K562 (cell line): ENCODE measurements at regions not wholly inside any gene's neighbourhood (a gene's known extent, or its start where the extent isn't known, plus 50 kb on each side); places are given as distances from the start of the nearest gene placed in this dataset.

ENCODE experiments used
- ATAC-seq: fragments of 200-7000 bp; cut with Tn5 transposase; 3 replicates; pipeline ENCODE4 v1.9.1; 2020; ENCODE audit warnings: moderate library complexity
- BruUV-seq: library from RNA; stranded (reverse); fragments of 400-500 nt; replicated peaks from 2 replicates; lab custom pipeline; 2021; lab: Mats Ljungman, UMichigan
- CTCF ChIA-PET: fragments of 300-600 bp; formaldehyde crosslinking; extraction: SDS; loops from one replicate; lab custom pipeline; 2021; ENCODE audit warnings: low intra/inter-chr PET ratio; lab: Yijun Ruan, JAX
- POLR2A ChIA-PET: fragments of 300-600, 350-650 bp; sonication (Branson Sonifier 250); formaldehyde crosslinking; extraction: SDS; loops from one replicate; lab custom pipeline; 2021; ENCODE audit warnings: antibody characterized with exemption, inconsistent platforms; lab: Yijun Ruan, JAX
- DNase-seq, 4 experiments: peaks; one replicate each; pipeline versions ENCODE4 v3.0.0 to v3.0.0-alpha.2; 2011 to 2018; ENCODE audit warnings: low spot score in 3 of 4, mixed read lengths in 3 of 4; ENCODE audit errors: extremely low read depth in 1 of 4
- FAIRE-seq: peaks from 2 replicates; lab custom pipeline; 2011; peaks lifted over from hg19 to GRCh38; lab: Jason Lieb, UNC
- H2AFZ ChIP-seq: 2 replicates; pipeline ENCODE4 v1.6.0; 2011; ENCODE audit warnings: low read depth, low read length, control low read depth, inconsistent platforms
- H3K27ac ChIP-seq: fragments of 200-600 bp; 3 replicates; pipeline ENCODE4 v1.8.0; 2011; ENCODE audit warnings: low read depth, mild to moderate bottlenecking, control low read depth, inconsistent platforms, low read length, moderate library complexity, mixed read lengths; ENCODE audit errors: extremely low read depth
- H3K27me3 ChIP-seq, 2 experiments: fragments of 300-600 bp in 1 of 2; 2 replicates in 1 of 2; 3 replicates in 1 of 2; pipeline versions ENCODE4 v1.6.0 to v1.8.0; 2011; ENCODE audit warnings: inconsistent platforms in 2 of 2, low read length in 2 of 2, mild to moderate bottlenecking in 1 of 2, mixed read lengths in 1 of 2, moderate library complexity in 1 of 2; ENCODE audit not compliant: control insufficient read depth in 2 of 2, insufficient read depth in 2 of 2
- H3K36me3 ChIP-seq: fragments of 300-600 bp; 3 replicates; pipeline ENCODE4 v1.8.0; 2011; ENCODE audit warnings: mild to moderate bottlenecking, low read length, inconsistent platforms; ENCODE audit not compliant: control insufficient read depth, insufficient read depth
- H3K4me1 ChIP-seq, 2 experiments: fragments of 200-600 bp in 1 of 2; replicated peaks in 1 of 2; 2 replicates in 1 of 2; 3 replicates in 1 of 2; pipeline versions ENCODE4 v1.5.1 to v1.8.0; 2011; ENCODE audit warnings: inconsistent platforms in 2 of 2, low read length in 2 of 2, mild to moderate bottlenecking in 1 of 2, mixed read lengths in 1 of 2, moderate library complexity in 1 of 2; ENCODE audit not compliant: control insufficient read depth in 2 of 2, insufficient read depth in 2 of 2
- H3K4me2 ChIP-seq: 2 replicates; pipeline ENCODE4 v1.6.1; 2011; ENCODE audit warnings: low read length, control low read depth, inconsistent platforms, mixed read lengths; ENCODE audit not compliant: insufficient read depth
- H3K4me3 ChIP-seq: fragments of 200-600 bp; sonication (generic), shearing (Covaris generic); 2 replicates; pipeline ENCODE4 v1.5.1; 2016; ENCODE audit warnings: control low read depth, inconsistent platforms
- H3K79me2 ChIP-seq: fragments of 200-600 bp; 3 replicates; pipeline ENCODE4 v1.8.0; 2011; ENCODE audit warnings: low read length, inconsistent platforms; ENCODE audit not compliant: control insufficient read depth, insufficient read depth
- H3K9ac ChIP-seq, 2 experiments: 2 replicates each; pipeline versions ENCODE4 v1.6.0 to v1.6.1; 2011; ENCODE audit warnings: low read depth in 2 of 2, low read length in 2 of 2, control low read depth in 1 of 2, inconsistent platforms in 1 of 2, mild to moderate bottlenecking in 1 of 2, mixed read lengths in 1 of 2; ENCODE audit not compliant: insufficient read depth in 1 of 2
- H3K9me1 ChIP-seq: one replicate; pipeline ENCODE4 v1.6.0; 2011; ENCODE audit warnings: inconsistent platforms, mild to moderate bottlenecking, low read length, moderate library complexity; ENCODE audit not compliant: control insufficient read depth, insufficient read depth
- H3K9me3 ChIP-seq: replicated peaks from 2 replicates; pipeline ENCODE4 v1.5.1; 2011; ENCODE audit warnings: low read depth, low read length, inconsistent platforms; ENCODE audit not compliant: control insufficient read depth, insufficient read depth
- H4K20me1 ChIP-seq: replicated peaks from 2 replicates; pipeline ENCODE4 v1.6.1; 2011; ENCODE audit warnings: low read length, inconsistent platforms, mixed read lengths; ENCODE audit not compliant: control insufficient read depth, insufficient read depth
- CBFB ChIP-seq: sonication (generic); formaldehyde crosslinking; IDR thresholded peaks from 2 replicates; pipeline ENCODE4 v1.4.0; 2020; ENCODE audit warnings: mild to moderate bottlenecking, missing genetic modification reagents
- FOXA1 ChIP-seq: fragments of 450-650 bp; IDR thresholded peaks from 2 replicates; pipeline ENCODE4 v1.6.1; 2016; ENCODE audit warnings: mild to moderate bottlenecking, borderline replicate concordance
- FOXK2 ChIP-seq, 2 experiments: fragments of 450-650 bp; IDR thresholded peaks in 1 of 2; conservative IDR thresholded peaks in 1 of 2; 2 replicates each; pipeline ENCODE4 v1.6.1; 2016; ENCODE audit warnings: low read depth in 2 of 2, mild to moderate bottlenecking in 1 of 2
- HDGF ChIP-seq: fragments of 450-650 bp; IDR thresholded peaks from 2 replicates; pipeline ENCODE4 v1.6.1; 2016
- KLF16 ChIP-seq: IDR thresholded peaks from 2 replicates; pipeline ENCODE4 v1.6.1; 2016; ENCODE audit warnings: antibody characterized with exemption
- TOE1 ChIP-seq, 2 experiments: fragments of 450-650 bp in 1 of 2; sonication (generic) in 1 of 2; formaldehyde crosslinking in 1 of 2; IDR thresholded peaks; 2 replicates each; pipeline versions ENCODE4 v1.7.1 to v1.8.0; 2016 to 2022; ENCODE audit warnings: borderline replicate concordance in 2 of 2, mild to moderate bottlenecking in 2 of 2, antibody characterized with exemption in 1 of 2, inconsistent platforms in 1 of 2, low read depth in 1 of 2, missing genetic modification reagents in 1 of 2, moderate library complexity in 1 of 2
- ZNF263 ChIP-seq: sonication (generic); formaldehyde crosslinking; IDR thresholded peaks from 2 replicates; pipeline ENCODE4 v1.8.0; 2022; ENCODE audit warnings: mild to moderate bottlenecking, missing genetic modification reagents, borderline replicate concordance
- ZNF644 ChIP-seq: fragments of 200-800 bp; sonication (Bioruptor generic); IDR thresholded peaks from 2 replicates; pipeline ENCODE4 v1.6.1; 2016; ENCODE audit warnings: low read depth, missing genetic modification characterization, missing compliant biosample characterization
- WGBS: fragments of 100-300 bp; shearing (Covaris generic); methylation state at CpG from one replicate; pipeline ENCODE4 v1.1.6; 2016; ENCODE audit warnings: low coverage, mixed read lengths; ENCODE audit not compliant: insufficient coverage; ENCODE audit errors: missing lambda C conversion rate; 5-methylcytosine and 5-hydroxymethylcytosine counted together
- in situ Hi-C: fragments of 300-500 bp; cut with MboI; formaldehyde crosslinking; loops from 4 replicates; pipeline ENCODE4 v1.15.0; 2018; ENCODE audit warnings: inconsistent platforms, mixed read lengths
- intact Hi-C: fragments of 100-400 bp; cut with micrococcal nuclease; formaldehyde crosslinking; loops from 2 replicates; pipeline ENCODE4 v1.14.2; 2022
- TF ChIP-seq, protein P1 (sequence below), 2 experiments: fragments of 450-650 bp; IDR thresholded peaks; 2 replicates each; pipeline ENCODE4 v1.6.1; 2018; ENCODE audit warnings: mild to moderate bottlenecking in 2 of 2, low read depth in 1 of 2; ENCODE audit not compliant: partially characterized antibody in 2 of 2
- TF ChIP-seq, protein P2 (sequence below): fragments of 450-650 bp; IDR thresholded peaks from 2 replicates; pipeline ENCODE4 v1.6.1; 2016; ENCODE audit warnings: low read depth, mild to moderate bottlenecking, moderate library complexity
- TF ChIP-seq, protein P3 (sequence below): fragments of 250-450 bp; sonication (Bioruptor Pico); IDR thresholded peaks from 2 replicates; pipeline ENCODE4 v1.4.0; 2020

DNA sequence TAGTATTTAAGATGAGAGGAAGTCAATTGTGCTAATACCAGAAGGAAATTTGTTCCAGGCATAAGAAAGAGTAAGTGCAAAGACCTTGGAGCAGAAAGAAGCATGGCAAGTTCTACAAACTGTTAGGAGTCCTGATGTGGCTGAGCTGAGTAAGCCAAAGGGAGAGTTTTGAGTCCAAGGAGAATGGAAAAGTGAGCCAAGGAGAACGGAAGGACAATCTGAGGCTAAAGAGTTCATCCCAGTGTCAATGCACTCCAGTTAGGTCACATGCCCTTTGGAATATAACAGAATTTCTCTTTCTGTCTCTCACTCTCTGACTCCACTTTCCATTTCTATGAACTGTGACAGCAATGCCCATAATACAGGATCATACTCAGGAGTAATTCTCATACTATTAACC, 224.7 kb downstream of the CAAP1 start (continued):
- TF ChIP-seq, protein P1, sequence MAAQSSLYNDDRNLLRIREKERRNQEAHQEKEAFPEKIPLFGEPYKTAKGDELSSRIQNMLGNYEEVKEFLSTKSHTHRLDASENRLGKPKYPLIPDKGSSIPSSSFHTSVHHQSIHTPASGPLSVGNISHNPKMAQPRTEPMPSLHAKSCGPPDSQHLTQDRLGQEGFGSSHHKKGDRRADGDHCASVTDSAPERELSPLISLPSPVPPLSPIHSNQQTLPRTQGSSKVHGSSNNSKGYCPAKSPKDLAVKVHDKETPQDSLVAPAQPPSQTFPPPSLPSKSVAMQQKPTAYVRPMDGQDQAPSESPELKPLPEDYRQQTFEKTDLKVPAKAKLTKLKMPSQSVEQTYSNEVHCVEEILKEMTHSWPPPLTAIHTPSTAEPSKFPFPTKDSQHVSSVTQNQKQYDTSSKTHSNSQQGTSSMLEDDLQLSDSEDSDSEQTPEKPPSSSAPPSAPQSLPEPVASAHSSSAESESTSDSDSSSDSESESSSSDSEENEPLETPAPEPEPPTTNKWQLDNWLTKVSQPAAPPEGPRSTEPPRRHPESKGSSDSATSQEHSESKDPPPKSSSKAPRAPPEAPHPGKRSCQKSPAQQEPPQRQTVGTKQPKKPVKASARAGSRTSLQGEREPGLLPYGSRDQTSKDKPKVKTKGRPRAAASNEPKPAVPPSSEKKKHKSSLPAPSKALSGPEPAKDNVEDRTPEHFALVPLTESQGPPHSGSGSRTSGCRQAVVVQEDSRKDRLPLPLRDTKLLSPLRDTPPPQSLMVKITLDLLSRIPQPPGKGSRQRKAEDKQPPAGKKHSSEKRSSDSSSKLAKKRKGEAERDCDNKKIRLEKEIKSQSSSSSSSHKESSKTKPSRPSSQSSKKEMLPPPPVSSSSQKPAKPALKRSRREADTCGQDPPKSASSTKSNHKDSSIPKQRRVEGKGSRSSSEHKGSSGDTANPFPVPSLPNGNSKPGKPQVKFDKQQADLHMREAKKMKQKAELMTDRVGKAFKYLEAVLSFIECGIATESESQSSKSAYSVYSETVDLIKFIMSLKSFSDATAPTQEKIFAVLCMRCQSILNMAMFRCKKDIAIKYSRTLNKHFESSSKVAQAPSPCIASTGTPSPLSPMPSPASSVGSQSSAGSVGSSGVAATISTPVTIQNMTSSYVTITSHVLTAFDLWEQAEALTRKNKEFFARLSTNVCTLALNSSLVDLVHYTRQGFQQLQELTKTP (IDR thresholded peaks at IDR 0.05; ENCODE audit: low read depth in 1 of 2, partially characterized antibody in 2 of 2), result no peak
- TF ChIP-seq ZNF263 (CRISPR knock-in tag) (no peak), FOXK2 (conservative IDR thresholded peaks at IDR 0.05 in 1 of 2, IDR thresholded peaks at IDR 0.05 in 1 of 2; ENCODE audit: low read depth in 2 of 2) (no peak), CBFB (no peak)

DNA sequence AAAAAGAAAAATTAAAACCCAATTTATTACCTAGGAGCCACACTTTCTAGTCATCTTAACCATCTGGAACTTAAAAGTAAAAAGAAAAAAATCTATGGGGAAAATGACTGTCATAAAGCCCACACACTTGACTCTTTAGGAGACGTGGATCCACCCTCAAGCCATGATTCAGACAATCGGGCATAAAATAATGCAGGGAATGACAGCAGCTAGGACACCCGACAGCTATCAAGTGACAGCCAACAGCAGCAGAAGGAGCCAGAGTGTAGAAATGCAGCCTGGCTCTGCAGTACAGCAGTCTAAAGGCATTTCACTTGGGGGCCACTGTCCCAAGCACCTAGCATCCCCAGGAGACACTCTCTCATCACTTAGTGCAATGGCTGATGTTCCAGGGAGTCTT, 226.9 kb downstream of the CAAP1 start:
- Histone ChIP-seq H3K27ac (no peak overlapping the region), H4K20me1 (no peaks in the 10 kb centered on the region), H3K9me1 (no peaks in the 10 kb centered on the region), H2AFZ (no peak overlapping the region), H3K4me2 (no peak overlapping the region), H3K9ac (no peak overlapping the region), H3K4me1 (no peaks in the 10 kb centered on the region), H3K79me2 (no peaks in the 10 kb centered on the region), H3K36me3 (no peaks in the 10 kb centered on the region), H3K4me3 (no peak overlapping the region), H3K9me3 (no peaks in the 10 kb centered on the region), H3K27me3 (no peaks in the 10 kb centered on the region)
- in situ Hi-C loops, result no loop called here
- ATAC-seq (no peak), FAIRE-seq (no peak), DNase-seq (no peak)
- 20% methylated on average over 1 of the region's 3 CpGs for WGBS
- BruUV-seq, result no TSS peak
- POLR2A ChIA-PET, result no interaction called here
- intact Hi-C loops, result no loop called here
- CTCF ChIA-PET, result no interaction called here
- TF ChIP-seq FOXA1 (no peak), TOE1 (IDR thresholded peaks at IDR 0.05; ENCODE audit: borderline replicate concordance) (no peak), TOE1 (CRISPR knock-in tag; IDR thresholded peaks at IDR 0.05; ENCODE audit: borderline replicate concordance, low read depth) (no peak), KLF16 (no peak), HDGF (no peak), ZNF644 (tag) (no peak)
- TF ChIP-seq, protein P2, sequence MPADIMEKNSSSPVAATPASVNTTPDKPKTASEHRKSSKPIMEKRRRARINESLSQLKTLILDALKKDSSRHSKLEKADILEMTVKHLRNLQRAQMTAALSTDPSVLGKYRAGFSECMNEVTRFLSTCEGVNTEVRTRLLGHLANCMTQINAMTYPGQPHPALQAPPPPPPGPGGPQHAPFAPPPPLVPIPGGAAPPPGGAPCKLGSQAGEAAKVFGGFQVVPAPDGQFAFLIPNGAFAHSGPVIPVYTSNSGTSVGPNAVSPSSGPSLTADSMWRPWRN, result no peak
- TF ChIP-seq, protein P3, sequence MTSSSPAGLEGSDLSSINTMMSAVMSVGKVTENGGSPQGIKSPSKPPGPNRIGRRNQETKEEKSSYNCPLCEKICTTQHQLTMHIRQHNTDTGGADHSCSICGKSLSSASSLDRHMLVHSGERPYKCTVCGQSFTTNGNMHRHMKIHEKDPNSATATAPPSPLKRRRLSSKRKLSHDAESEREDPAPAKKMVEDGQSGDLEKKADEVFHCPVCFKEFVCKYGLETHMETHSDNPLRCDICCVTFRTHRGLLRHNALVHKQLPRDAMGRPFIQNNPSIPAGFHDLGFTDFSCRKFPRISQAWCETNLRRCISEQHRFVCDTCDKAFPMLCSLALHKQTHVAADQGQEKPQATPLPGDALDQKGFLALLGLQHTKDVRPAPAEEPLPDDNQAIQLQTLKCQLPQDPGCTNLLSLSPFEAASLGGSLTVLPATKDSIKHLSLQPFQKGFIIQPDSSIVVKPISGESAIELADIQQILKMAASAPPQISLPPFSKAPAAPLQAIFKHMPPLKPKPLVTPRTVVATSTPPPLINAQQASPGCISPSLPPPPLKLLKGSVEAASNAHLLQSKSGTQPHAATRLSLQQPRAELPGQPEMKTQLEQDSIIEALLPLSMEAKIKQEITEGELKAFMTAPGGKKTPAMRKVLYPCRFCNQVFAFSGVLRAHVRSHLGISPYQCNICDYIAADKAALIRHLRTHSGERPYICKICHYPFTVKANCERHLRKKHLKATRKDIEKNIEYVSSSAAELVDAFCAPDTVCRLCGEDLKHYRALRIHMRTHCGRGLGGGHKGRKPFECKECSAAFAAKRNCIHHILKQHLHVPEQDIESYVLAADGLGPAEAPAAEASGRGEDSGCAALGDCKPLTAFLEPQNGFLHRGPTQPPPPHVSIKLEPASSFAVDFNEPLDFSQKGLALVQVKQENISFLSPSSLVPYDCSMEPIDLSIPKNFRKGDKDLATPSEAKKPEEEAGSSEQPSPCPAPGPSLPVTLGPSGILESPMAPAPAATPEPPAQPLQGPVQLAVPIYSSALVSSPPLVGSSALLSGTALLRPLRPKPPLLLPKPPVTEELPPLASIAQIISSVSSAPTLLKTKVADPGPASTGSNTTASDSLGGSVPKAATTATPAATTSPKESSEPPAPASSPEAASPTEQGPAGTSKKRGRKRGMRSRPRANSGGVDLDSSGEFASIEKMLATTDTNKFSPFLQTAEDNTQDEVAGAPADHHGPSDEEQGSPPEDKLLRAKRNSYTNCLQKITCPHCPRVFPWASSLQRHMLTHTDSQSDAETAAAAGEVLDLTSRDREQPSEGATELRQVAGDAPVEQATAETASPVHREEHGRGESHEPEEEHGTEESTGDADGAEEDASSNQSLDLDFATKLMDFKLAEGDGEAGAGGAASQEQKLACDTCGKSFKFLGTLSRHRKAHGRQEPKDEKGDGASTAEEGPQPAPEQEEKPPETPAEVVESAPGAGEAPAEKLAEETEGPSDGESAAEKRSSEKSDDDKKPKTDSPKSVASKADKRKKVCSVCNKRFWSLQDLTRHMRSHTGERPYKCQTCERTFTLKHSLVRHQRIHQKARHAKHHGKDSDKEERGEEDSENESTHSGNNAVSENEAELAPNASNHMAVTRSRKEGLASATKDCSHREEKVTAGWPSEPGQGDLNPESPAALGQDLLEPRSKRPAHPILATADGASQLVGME, result no peak
